ENCODE measurements at regions not wholly inside any gene's neighbourhood (a gene's known extent, or its start where the extent isn't known, plus 50 kb on each side); places are given as distances from the start of the nearest gene placed in this dataset.

- TF ChIP-seq CTCF (IDR thresholded peaks at IDR 0.05; ENCODE audit: insufficient read depth, missing control alignments), result no peak
- FAIRE-seq, result no peak
- DNase-seq (ENCODE audit: insufficient read length, low spot score), result no peak
These were observed 673.8 kb downstream of the STIM2 start for GRCh38 chr4:27534488-27534887.

GRCh38 chr4:27568236-27568951, 707.8 kb downstream of the STIM2 start:
- no peak for DNase-seq (ENCODE audit: insufficient read length, low spot score)
- FAIRE-seq, result no peak
- no peak for TF ChIP-seq CTCF (IDR thresholded peaks at IDR 0.05; ENCODE audit: insufficient read depth, missing control alignments)

DNA sequence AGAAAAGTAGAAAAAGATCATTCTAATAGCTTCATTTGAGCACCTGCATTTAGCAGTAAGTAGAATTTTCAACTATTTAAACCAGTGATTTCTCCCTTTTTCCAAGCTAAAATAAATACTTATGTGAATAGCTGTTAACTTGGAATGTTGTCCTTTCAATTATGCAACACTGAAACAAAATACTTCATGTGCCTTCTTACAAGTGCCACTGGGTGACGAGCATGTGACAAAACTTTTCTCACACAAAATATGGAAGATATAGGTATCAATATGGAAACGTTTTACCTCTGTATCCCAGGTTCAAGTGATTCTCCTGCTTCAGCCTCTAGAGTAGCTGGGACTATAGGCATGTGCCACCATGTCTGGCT, 708.3 kb downstream of the STIM2 start:
- no peak for TF ChIP-seq CTCF (IDR thresholded peaks at IDR 0.05; ENCODE audit: insufficient read depth, missing control alignments)
- no peak for DNase-seq (ENCODE audit: insufficient read length, low spot score)
- FAIRE-seq, result no peak

- no peak for TF ChIP-seq CTCF (IDR thresholded peaks at IDR 0.05; ENCODE audit: insufficient read depth, missing control alignments)
- DNase-seq (ENCODE audit: insufficient read length, low spot score), result no peak
- FAIRE-seq, result no peak
These were observed 714.1 kb downstream of the STIM2 start for GRCh38 chr4:27574743-27575142.

DNA sequence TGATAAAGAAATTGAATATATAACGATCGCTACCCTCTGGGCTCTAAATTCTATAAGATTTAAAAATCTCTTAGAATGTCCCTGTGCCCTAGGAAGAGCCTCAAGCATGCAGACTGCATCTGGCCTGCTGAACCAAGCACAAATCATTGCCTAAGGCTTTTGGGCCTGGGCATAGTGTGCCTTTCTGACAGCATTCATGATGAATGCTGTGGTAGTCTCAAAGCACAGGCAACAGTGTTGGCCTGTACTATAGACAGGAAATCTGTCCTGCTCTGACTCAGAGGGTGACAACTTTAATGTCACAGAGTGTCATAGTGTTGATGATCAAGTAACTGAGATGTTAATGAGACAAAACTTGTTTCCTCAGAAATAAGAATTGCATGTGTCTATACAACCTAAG, 717.3 kb downstream of the STIM2 start:
- no peak for FAIRE-seq
- no peak for TF ChIP-seq CTCF (IDR thresholded peaks at IDR 0.05; ENCODE audit: insufficient read depth, missing control alignments)
- no peak for DNase-seq (ENCODE audit: insufficient read length, low spot score)

GRCh38 chr4:27592738-27593137, 732.1 kb downstream of the STIM2 start:
- FAIRE-seq (no peak), DNase-seq (ENCODE audit: insufficient read length, low spot score) (no peak)
- TF ChIP-seq CTCF (IDR thresholded peaks at IDR 0.05; ENCODE audit: insufficient read depth, missing control alignments), result no peak

DNA sequence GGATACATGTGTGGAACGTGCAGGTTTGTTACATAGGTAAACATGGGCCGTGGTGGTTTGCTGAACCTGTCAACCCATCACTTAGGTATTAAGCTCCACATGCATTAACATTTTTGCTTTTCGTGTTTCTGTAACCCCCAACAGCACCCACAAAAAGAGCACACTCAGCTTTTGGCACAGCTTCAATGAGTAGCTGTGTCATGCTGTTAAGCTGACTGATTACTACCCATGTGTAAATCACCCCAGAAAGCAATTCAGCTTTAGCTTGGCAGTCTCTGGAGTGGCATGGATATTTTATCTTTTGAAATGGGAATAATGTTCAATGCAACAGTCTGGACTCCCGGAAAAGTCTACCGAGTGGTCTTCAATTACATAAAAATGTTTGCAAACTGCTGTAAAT, 734.3 kb downstream of the STIM2 start:
- TF ChIP-seq CTCF (IDR thresholded peaks at IDR 0.05; ENCODE audit: insufficient read depth, missing control alignments), result no peak
- FAIRE-seq (no peak), DNase-seq (ENCODE audit: insufficient read length, low spot score) (no peak)
